Liver (tissue), 8 donors: ENCODE measurements at regions not wholly inside any gene's neighbourhood (a gene's known extent, or its start where the extent isn't known, plus 50 kb on each side); places are given as distances from the start of the nearest gene placed in this dataset.

ENCODE experiments used
- DNase-seq: peaks from one replicate; pipeline ENCODE4 v3.0.0-alpha.2; 2017; ENCODE audit warnings: low spot score
- H3K27ac ChIP-seq, 2 donors: one replicate each; pipeline ENCODE4 v1.7.0; 2013; ENCODE audit warnings: inconsistent platforms in 2 of 2, low read length in 2 of 2, control low read depth in 1 of 2, low read depth in 1 of 2, mild to moderate bottlenecking in 1 of 2
- H3K27me3 ChIP-seq, 4 donors: one replicate each; pipeline versions ENCODE4 v1.6.1 to v1.7.0; 2013; ENCODE audit warnings: low read length in 3 of 4, inconsistent platforms in 1 of 4, mild to moderate bottlenecking in 1 of 4, moderate library complexity in 1 of 4; ENCODE audit not compliant: control insufficient read depth in 4 of 4, insufficient read depth in 4 of 4
- H3K36me3 ChIP-seq, 4 donors: one replicate each; pipeline versions ENCODE4 v1.6.1 to v1.7.0; 2013; ENCODE audit warnings: low read length in 3 of 4, mild to moderate bottlenecking in 3 of 4, low read depth in 1 of 4, moderate library complexity in 1 of 4; ENCODE audit not compliant: control insufficient read depth in 4 of 4, insufficient read depth in 3 of 4
- H3K4me1 ChIP-seq, 4 donors: one replicate each; pipeline versions ENCODE4 v1.6.1 to v1.7.0; 2013; ENCODE audit warnings: low read length in 3 of 4, mild to moderate bottlenecking in 3 of 4, moderate library complexity in 1 of 4; ENCODE audit not compliant: control insufficient read depth in 4 of 4, insufficient read depth in 4 of 4
- H3K4me3 ChIP-seq, 3 donors: one replicate each; pipeline versions ENCODE4 v1.6.1 to v1.7.0; 2013; ENCODE audit warnings: low read length in 3 of 3, control low read depth in 1 of 3, low read depth in 1 of 3, mild to moderate bottlenecking in 1 of 3
- H3K9ac ChIP-seq, 2 donors: one replicate each; pipeline ENCODE4 v1.7.0; 2013; ENCODE audit warnings: low read length in 2 of 2, mild to moderate bottlenecking in 2 of 2, moderate library complexity in 2 of 2, control low read depth in 1 of 2, low read depth in 1 of 2
- H3K9me3 ChIP-seq, 4 donors: one replicate each; pipeline versions ENCODE4 v1.6.1 to v1.7.0; 2013; ENCODE audit warnings: low read length in 3 of 4; ENCODE audit not compliant: control insufficient read depth in 4 of 4
- ATF3 ChIP-seq: IDR thresholded peaks from 2 replicates; pipeline ENCODE4 v1.6.1; 2016; ENCODE audit warnings: antibody characterized with exemption
- EGR1 ChIP-seq, 2 donors: IDR thresholded peaks; 2 replicates each; pipeline ENCODE4 v1.6.1; 2016 to 2018; ENCODE audit warnings: antibody characterized with exemption in 2 of 2, low read depth in 2 of 2
- FOXA1 ChIP-seq: IDR thresholded peaks from 2 replicates; pipeline ENCODE4 v1.6.1; 2016; ENCODE audit warnings: antibody characterized with exemption
- GABPA ChIP-seq, 2 donors: IDR thresholded peaks in 1 of 2; conservative IDR thresholded peaks in 1 of 2; 2 replicates each; pipeline ENCODE4 v1.6.1; 2016; ENCODE audit warnings: antibody characterized with exemption in 2 of 2, mild to moderate bottlenecking in 1 of 2, moderate library complexity in 1 of 2
- HNF4A ChIP-seq, 2 donors: conservative IDR thresholded peaks; 2 replicates each; pipeline ENCODE4 v1.6.1; 2016; ENCODE audit warnings: antibody characterized with exemption in 2 of 2, mild to moderate bottlenecking in 2 of 2
- HNF4G ChIP-seq: IDR thresholded peaks from 2 replicates; pipeline ENCODE4 v1.6.1; 2016; ENCODE audit warnings: antibody characterized with exemption
- RAD21 ChIP-seq, 2 donors: IDR thresholded peaks; 2 replicates each; pipeline ENCODE4 v1.6.1; 2016; ENCODE audit warnings: antibody characterized with exemption in 2 of 2, mild to moderate bottlenecking in 2 of 2
- REST ChIP-seq: IDR thresholded peaks from 2 replicates; pipeline ENCODE4 v1.6.1; 2016; ENCODE audit warnings: antibody characterized with exemption, mild to moderate bottlenecking
- RXRA ChIP-seq, 2 donors: IDR thresholded peaks; 2 replicates each; pipeline ENCODE4 v1.6.1; 2017 to 2018; ENCODE audit warnings: antibody characterized with exemption in 2 of 2, mild to moderate bottlenecking in 1 of 2
- TAF1 ChIP-seq: conservative IDR thresholded peaks from 2 replicates; pipeline ENCODE4 v1.6.1; 2016; ENCODE audit warnings: antibody characterized with exemption, mild to moderate bottlenecking
- YY1 ChIP-seq: IDR thresholded peaks from 2 replicates; pipeline ENCODE4 v1.6.1; 2016; ENCODE audit warnings: antibody characterized with exemption, mild to moderate bottlenecking
- ZBTB33 ChIP-seq: IDR thresholded peaks from 2 replicates; pipeline ENCODE4 v1.6.1; 2016; ENCODE audit warnings: antibody characterized with exemption
- WGBS: extraction: QIAGEN DNeasy Blood & Tissue Kit; methylation state at CpG from one replicate; pipeline ENCODE4 v1.1.7; 2013; 5-methylcytosine and 5-hydroxymethylcytosine counted together
- TF ChIP-seq, protein P1 (sequence below): IDR thresholded peaks from 2 replicates; pipeline ENCODE4 v1.6.1; 2016; ENCODE audit warnings: antibody characterized with exemption
- TF ChIP-seq, protein P2 (sequence below): fragments of 150-350 bp; IDR thresholded peaks from 2 replicates; pipeline ENCODE4 v1.5.1; 2017; ENCODE audit warnings: improper control_type of control experiment, low read depth, low read length; ENCODE audit not compliant: missing input control
- donor health status: healthy.
- donor health status: healthy.
- donor health status: healthy.
- donor health status: healthy.
- donor health status: healthy.

DNA sequence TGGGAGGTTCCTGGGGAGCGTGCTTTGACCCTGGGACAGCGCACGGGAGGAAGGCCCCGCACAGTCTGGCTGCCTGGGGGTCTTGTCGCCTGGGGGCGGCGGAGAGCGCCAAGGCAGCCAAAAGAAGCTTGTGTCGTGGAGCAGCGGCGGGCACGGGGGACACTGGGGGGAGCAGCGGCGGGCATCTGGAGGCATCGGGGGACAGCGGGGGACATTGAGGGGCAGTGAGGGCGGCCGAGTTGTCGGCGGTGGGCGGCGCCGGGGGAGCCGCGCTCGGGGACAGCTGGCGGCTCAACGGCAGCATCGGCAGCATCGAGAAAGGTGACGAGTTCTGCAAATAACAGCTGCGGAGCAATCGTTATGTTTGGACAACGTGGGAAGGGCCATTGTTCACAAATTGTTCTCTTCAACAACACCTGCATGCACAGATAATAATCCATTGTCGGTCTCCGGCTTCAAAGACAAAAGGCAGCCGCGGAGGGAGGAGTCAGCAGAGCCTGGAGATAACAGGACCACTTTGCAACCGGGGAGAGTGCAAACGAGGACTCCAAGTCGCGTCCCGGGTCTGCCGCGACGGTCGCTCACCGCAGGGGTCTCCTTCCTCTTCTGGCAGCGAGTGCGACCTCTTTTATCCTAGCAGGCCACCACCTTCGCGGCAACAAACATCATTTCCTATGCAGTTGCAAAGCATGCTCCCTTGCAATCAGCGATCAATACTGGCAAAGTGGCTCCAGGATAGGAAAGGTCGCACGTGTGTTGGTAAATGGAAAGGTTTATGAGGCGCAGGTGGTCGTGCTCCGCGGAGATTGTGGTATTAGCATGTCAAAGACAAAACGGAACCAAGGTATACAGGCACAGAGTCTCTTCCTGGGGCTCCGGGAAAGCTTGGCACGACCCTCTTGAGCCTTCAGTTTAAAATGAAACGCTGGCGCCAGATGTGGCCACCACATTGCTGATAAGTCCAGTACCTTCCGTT lies 132.3 kb upstream of the DLX2 start:
- no peaks in the 10 kb centered on the region for H3K36me3 ChIP-seq
- no peaks in the 10 kb centered on the region for H3K9me3 ChIP-seq
- H3K27me3 ChIP-seq, result peaks cover 0 to 18% (median 4%) of the 10 kb centered on the region in 4 donors
- WGBS, result 4% methylated on average over 65 of the region's 65 CpGs
- no peak for DNase-seq
- H3K4me1 ChIP-seq, result peaks cover 5 to 11% (median 7%) of the 10 kb centered on the region in 4 donors
- TF ChIP-seq FOXA1 (no peak), ZBTB33 (no peak), HNF4A (conservative IDR thresholded peaks at IDR 0.05) (no peak), YY1 (no peak), RXRA (IDR thresholded peaks at IDR 0.05) (no peak), GABPA (IDR thresholded peaks at IDR 0.05 in 1 of 2, conservative IDR thresholded peaks at IDR 0.05 in 1 of 2) (no peak), ATF3 (no peak), TAF1 (no peak), HNF4G (no peak), RAD21 (IDR thresholded peaks at IDR 0.05) (no peak), REST (no peak), EGR1 (IDR thresholded peaks at IDR 0.05; ENCODE audit: low read depth in 2 of 2) (no peak)
- TF ChIP-seq, protein P1, sequence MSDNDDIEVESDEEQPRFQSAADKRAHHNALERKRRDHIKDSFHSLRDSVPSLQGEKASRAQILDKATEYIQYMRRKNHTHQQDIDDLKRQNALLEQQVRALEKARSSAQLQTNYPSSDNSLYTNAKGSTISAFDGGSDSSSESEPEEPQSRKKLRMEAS, result no peak
- TF ChIP-seq, protein P2, sequence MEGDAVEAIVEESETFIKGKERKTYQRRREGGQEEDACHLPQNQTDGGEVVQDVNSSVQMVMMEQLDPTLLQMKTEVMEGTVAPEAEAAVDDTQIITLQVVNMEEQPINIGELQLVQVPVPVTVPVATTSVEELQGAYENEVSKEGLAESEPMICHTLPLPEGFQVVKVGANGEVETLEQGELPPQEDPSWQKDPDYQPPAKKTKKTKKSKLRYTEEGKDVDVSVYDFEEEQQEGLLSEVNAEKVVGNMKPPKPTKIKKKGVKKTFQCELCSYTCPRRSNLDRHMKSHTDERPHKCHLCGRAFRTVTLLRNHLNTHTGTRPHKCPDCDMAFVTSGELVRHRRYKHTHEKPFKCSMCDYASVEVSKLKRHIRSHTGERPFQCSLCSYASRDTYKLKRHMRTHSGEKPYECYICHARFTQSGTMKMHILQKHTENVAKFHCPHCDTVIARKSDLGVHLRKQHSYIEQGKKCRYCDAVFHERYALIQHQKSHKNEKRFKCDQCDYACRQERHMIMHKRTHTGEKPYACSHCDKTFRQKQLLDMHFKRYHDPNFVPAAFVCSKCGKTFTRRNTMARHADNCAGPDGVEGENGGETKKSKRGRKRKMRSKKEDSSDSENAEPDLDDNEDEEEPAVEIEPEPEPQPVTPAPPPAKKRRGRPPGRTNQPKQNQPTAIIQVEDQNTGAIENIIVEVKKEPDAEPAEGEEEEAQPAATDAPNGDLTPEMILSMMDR, result no peak
- H3K4me3 ChIP-seq, result peak overlapping the region in 2 of 3 donors; percentile 42 to 44
- no peak overlapping the region for H3K27ac ChIP-seq
- H3K9ac ChIP-seq, result no peak overlapping the region
